GM18873 (cell line): ENCODE measurements at regions not wholly inside any gene's neighbourhood (a gene's known extent, or its start where the extent isn't known, plus 50 kb on each side); places are given as distances from the start of the nearest gene placed in this dataset.

Experiments
- ATAC-seq: cut with Tn5 transposase; IDR thresholded peaks from one replicate; pipeline ENCODE4 v1.9.1; 2021; ENCODE audit warnings: mild to moderate bottlenecking, moderate library complexity, moderate number of reproducible peaks; ENCODE audit not compliant: unreplicated experiment, low FRiP score

DNA sequence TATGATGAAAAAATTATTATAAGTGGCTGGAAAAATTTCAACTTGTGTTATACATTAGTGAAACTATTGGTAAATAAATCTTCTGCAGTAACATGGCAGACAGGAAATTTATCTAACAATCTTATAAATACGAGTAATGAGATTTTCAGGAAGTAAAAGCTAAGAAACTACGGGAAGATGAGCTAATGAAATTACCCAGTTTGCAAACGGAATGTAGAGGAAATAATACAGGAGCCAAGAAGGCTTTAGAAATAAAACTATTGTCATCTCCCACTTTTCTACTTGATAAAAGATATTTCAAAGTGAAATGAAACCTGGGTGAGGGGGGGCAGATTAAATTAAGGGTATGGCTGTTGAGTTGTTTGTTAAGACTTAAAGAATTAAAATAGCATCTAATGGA is 332.5 kb upstream of the SORCS1 start:
- no peak for ATAC-seq

DNA sequence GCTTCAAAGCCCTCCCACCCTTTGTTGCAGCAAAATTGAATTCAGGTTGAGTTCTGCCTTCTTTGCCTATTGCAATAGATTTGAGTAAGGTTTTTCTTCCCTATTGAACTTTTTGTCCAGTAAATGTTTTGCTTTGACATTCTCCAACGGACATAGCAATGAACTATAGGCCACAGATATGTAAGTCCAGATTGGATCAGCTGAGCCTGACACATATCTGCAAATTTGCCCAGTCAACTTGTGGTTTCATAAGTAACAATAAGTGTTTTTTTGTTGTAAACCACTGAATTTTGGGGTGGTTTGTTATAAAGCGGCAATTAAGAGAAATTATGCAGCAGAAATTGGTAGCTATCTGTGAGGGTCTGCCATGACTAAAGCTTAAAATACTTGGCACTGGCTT is 332.1 kb upstream of the SORCS1 start:
- no peak for ATAC-seq

DNA sequence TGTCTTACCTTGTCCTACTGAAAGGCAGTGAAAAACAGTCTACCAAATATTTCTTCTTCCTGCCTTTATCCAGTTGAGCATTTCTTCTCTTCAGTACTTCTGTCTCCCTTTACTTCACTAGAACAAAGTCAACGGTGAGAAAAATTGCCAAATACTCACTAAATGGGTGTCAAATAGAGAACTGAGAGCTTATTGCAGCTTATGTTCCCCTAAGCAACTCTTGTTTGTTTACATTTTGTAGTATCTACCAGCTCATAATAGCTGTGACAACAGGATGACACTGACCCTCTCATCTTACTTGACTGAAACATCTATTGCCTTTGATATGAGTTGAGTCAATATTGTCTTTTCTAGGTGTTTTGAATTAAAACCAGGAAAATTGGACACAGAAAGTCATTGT is 327.9 kb upstream of the SORCS1 start:
- no peak for ATAC-seq

DNA sequence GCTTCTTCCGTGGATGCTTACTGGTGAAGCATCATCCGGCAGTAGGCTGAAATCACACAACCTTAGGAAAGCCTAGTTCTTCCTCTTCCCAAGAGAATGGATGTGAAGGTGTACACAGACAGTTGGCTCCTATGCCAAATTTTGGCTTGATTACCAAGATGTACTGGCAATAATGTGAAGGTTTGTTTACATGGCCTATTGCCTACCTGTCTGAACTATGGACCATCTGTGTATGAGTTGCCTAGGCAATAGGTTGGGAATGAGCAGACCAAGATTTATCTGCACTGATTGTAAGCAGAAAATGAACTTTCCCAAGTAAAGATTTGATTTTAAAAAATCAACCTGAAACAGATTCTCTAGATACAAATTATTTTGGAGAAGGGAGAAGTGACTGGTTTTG is 325.9 kb upstream of the SORCS1 start:
- no peak for ATAC-seq

DNA sequence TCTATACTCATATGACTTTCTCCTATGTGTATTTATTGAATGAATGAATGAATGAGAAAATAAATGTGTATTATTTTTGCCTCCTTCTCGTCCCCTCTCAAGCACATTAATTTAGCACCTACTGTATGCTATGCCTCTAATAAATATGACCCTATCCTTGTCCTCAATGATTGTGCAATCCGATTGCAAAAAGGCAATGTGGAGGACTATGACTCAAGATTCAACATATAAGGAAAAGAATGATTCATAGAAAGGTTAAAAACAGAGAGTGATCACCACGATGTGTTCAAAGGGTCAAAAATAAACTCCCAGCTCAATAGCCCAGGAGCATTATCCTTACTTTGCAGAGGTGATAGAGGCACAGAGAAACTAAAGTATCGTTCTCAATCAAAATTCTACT is 322.8 kb upstream of the SORCS1 start:
- no peak for ATAC-seq

DNA sequence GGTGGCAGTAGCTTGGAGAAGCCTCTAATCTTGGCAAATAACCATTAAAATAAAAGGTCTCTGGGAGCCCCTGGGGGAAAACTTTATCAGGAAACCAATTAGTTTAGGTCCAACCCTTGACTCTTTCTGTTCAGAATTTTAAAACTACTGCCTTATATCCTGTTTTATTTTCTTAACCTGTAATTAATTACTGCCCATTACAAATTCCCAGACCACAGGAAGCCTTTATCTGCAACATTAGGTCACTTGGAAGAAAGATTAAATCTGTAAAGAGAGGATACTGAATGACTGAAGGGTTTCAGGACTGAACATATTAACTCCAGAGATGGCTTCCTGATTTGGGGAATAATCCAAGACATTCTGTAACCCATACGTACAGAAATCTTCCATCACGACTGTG is 320.5 kb upstream of the SORCS1 start:
- ATAC-seq, result no peak

DNA sequence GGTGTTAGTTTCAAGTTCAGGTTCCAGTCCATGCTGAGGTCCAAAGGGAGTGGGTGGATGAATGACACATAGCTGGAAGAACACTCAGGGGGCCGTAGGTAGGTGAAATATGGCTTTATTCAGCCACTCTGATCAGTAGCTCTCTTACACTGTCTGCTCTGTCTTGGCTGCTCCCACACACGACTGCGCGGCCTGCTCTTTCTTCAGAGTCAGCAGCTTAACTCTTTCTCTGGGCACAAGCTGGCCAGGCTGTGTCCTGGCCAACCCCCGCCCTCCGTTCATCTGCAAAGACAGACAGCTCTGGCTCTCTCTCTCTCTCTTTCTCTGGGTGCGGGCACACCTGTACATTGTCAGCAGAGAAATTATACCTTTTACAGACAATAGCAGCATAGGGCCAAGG is 317.4 kb upstream of the SORCS1 start:
- ATAC-seq, result no peak

DNA sequence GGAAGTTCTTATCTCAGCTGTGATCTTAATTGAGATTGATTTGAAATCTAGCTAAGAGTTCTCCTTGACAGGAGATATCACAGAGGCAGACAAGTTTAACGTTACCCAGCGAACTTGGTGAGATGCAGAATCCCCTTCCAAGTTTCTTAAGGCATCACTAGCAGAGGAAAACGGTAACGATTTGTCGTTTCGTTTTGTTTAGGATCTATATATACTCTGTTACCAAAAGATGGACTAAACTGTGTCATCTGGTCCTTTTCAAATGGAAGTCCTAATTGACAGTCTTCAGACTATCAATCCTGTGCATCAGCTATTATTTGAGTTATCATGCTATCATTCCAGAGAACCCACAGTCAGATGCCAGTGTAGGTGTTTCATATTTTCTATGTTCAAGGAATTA is 316.7 kb upstream of the SORCS1 start:
- no peak for ATAC-seq

DNA sequence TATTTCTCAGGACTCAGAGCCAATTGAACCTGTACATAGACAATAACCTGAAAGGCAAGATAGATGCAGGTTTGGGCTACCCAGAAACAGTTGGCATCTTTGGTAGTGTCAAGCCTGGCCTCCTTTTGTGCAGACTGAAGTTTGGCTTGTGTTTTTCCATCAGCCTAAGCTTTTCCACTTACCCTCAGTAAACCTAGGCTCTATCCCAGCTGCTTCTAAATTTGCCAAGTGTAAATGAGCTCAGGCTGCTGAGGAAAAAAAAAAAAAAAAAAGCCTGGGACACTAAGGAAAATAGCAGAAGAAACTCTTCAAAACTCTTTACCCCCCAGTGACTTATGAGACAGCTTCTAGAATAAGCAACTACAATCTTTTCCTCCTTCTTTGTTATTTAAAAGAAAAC is 316.3 kb upstream of the SORCS1 start:
- no peak for ATAC-seq

DNA sequence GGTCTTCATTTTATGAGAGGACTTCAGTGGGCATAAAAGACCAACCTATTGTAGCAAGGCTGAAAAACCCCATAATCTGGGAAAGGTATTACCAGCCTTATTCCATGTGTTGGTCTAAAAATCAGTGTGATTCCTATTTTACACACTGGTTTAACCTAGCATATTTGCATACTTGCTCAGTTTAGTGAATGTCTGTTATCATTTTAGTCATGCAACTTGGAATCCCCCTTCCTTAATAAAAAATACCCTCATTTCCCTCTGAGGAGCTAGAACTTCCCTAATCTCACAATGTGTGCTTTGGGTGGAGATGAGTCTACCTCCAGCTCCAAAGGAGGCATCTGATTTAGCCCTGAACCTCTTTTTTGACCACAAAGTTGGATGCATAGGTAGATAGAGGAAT is 312.8 kb upstream of the SORCS1 start:
- no peak for ATAC-seq

DNA sequence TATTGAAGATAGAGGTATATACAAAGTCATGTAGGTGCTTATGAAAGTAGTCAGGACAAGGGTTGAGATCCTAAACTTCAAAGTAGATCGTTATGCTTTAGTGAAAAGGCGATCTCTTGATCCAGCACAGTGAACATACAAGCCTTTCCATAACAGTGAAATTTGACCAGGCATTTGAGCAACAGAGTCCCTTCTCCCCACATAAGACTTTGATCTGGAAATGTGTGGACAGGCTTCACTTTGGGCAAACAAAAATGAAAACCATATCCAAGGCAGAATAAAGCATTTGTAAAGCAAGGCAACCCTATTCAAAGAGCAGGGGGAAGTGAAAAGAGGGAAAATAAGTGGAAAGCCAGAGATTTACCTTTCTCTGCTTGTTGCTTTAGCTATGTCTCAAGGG is 311.9 kb upstream of the SORCS1 start:
- ATAC-seq, result no peak

DNA sequence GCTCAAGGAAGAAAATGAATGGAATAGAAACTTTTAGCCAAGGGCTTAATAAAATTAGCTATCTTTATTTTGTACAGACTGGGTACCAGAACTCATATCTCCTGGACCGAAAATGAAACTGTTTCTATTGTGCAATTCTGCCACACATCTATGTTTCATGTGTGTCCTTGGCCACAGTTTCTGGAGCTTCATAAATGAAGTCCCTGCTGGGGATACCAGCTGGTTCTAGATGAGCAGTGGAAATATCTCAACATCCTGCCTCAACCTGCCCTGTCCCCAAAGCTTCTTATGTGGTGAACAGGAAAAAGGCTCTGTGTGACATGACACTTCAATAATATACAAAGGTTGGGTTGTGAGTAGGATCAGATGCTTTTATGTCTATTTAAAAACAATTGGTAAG is 310.1 kb upstream of the SORCS1 start:
- no peak for ATAC-seq

DNA sequence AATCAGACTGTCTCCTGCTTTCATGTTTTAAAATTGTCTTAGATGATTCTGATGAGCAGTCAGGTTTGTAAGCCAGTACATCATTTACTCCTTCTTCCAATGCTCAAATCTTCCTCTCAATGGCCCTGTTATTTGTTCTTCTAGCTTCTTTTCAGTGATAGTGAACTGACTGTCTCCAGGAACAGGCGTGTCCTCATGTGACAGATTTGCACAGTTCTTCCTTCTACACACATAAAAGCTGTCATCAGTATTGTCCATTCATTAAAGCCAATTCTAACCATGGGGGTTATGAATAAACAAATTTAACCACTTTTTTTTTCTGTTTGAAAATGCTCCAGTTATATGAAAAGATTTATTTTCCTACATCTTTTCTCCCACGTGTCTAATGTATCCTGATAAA is 308.7 kb upstream of the SORCS1 start:
- no peak for ATAC-seq

DNA sequence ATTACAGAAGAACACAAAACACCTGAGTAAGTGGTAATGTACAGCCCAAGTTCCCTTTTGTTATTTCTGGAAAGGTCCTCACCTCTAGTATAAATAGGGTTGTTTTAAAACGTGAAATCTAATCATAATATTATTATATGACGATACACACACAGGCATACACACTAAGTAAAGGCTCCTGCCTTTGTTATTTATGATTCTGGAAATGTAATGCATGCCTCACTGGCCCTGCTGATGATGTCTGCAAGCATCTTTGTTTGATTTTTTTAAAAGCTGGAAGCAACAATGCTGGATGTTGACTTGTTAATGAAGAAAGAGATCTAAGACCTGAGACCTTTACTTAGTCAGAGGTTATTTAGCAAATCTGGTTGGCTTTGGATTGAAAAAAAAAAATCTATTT is 307.4 kb upstream of the SORCS1 start:
- no peak for ATAC-seq

DNA sequence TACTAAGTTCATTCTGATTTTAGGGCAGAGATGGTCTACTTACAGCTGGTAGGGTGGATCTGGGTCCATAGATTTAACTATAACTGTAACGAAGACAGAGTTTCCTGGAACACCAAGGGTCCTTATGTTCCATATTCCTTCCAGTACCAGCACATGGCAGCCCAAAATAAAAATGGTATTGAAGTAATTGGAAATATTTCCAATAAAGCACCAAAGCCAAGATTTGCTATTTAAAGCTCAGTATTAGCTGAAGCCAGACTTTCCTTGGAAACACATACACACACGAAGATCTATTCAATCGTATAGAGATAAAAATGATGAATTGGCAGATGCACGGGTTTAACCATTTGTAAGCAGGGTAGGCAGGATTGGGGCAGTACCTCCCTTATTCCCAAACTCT is 289.1 kb upstream of the SORCS1 start:
- no peak for ATAC-seq

DNA sequence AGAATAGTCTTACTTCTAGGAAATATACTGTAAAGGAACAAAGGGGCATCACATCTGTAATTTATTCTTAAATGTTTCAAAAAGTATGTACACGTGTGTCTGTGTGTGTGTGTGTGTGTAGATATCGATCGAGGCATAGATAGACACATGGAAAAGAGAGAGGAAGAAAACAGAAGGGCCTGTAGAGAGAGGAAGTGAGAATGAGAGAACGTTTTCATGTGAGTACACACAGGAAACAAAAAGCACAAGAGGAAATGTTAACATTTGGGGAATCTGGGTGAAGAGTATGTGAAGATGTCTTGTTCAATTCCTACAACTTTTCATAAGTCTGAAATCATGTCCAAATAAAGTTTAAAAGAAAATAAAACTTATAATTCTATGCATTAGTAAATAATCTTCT is 286.5 kb upstream of the SORCS1 start:
- ATAC-seq, result no peak

DNA sequence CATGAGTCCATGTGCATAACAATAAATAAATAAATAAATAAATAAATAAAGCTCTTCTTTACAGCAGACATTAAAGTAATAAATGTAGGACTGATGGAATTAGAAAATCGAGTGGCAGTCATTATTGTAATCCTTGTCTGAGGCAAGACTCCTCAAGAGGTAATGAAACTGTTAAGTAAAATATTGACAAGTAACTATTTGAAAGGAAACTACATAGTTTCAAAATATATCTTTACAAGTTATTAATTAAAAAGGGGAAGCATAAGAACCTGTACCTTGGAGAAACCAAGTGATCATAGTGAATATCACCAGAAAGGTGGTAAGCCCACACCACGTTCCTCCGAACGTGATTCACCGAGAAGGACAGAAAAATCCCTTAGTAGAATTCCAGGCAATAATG is 285.6 kb upstream of the SORCS1 start:
- ATAC-seq, result peak; percentile 73

DNA sequence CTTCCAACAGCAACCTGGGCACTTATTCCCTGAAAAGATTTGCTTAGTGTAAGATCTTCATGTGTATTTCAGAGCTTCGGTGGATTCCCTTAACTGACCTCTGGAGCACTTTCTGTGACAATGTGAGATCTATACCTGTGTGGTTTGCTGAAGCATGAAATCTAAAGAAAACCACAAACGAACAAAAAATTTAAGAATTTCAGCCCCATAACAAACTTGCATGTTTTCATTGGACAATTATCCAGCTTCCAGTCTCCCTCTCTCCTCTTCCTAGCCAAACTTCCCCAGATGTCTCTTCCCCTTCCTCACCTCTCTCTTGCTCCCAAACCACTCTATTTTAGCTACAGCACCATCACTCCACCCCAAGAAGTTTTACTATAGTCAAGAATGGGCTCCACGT is 279.9 kb upstream of the SORCS1 start:
- no peak for ATAC-seq

DNA sequence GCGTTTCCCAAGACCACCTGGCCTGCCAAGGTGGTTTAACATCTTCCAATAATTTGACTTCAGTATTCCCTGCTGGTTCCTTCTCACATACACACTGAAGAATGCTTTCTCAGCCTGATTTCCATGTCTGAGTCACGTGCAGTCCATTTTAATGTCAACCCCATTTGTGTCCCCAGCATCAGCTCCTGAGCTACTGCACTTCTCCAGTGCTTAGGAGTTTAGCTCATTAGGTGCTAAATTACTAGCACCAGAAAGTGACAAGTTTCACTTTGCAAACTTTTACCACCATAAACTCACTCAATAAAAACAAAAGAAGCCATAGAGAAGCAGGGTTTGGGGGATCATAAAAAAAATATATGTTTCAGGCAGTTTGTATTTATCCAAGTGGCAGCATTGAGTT is 279.3 kb upstream of the SORCS1 start:
- ATAC-seq, result no peak

DNA sequence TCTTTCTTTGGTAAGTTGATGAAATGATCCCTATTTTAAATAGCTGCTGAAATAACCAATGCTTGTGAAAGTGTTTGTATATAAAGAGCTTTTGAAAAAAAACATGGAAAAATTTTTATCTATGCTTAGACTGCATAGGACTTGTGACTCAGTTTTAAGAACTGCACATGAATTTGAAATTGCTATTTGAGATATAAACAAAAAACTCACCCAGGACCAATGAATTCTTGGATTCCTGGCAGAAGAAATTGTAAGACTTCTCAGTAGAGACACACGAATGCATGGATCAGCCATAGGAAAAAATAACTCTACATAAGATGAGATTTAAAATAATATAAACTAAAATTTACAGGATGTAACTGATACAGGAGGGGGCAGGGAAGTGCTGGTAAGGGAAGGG is 278.8 kb upstream of the SORCS1 start:
- no peak for ATAC-seq

DNA sequence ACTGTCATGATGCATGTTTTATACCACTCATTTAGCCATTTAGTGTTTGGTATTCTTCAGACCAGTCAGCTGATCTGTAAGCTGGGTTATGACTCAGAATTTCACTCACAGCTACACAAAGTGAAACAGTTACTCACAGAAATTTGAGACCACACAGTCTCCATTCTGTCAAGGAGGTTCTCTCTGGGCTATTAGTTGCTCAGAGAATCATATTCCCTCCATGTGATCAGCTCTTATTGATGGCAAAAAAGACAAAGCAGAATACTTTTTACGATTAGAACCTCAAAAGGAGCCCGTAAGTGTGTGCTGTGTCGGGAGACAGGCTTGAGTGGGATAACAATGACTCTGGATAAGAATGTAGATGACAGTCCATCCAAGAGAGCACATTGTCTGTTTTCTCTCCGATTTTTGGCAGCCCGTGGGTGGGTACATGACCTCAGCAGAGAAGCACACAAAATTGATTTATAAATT is 277.6 kb upstream of the SORCS1 start:
- peak; percentile 96 for ATAC-seq

DNA sequence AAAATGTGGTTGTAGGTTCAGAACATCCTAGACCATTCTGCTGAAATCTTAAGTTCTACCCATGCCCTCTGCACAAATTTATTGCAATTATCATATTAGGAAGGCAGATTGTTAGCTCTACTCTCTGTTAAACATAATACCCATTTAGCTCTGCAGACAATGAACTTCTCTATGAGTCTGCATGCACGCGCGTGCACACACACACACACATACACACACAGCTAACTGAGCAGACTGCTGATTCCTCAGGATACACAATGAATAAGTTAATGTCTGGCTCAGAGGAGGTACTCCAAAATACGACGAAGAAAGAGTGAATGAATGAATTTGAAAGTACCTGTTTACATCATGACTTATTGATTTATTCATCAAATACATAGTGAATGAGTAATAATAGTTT is 276.2 kb upstream of the SORCS1 start:
- no peak for ATAC-seq

DNA sequence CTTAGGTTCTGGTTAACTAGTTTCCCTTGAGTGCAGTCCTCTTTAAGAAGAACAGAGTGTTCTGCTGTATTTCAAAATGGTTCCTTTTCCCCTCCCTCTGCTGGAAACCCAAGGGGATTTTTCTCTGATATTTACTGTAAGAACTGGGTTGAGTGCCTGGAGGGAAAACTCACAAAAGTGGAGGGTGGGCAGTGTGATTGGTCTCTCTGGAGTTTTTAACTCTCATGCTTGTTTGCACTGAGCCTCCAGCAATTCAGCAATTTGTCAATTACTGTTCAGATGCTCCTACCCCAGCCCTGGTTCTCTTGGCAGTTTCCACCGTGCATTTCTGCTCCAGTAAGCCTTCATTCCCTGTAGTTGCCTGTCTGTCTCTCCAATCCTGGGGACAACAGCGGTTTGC is 273.4 kb upstream of the SORCS1 start:
- no peak for ATAC-seq

DNA sequence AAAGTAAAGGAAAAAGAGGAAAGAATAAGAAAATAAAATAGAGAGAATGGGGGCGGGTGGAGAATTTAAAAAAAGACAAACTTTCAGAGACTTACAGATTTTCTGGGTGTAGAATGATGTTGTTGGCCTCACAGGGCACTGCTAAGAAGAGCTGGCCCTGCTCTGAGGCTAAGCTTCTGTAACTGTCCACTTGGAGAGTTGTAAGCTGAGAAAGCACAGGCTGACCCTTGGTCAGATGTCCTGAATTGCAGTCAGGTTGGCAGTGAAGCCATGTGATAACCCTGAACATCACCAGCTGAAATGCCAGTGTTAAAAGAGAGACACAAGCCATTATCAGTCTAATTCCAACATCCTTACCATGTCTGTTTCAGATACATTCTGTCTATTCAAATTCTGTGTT is 272.1 kb upstream of the SORCS1 start:
- no peak for ATAC-seq
